SK-N-SH (cell line): ENCODE measurements at regions not wholly inside any gene's neighbourhood (a gene's known extent, or its start where the extent isn't known, plus 50 kb on each side); places are given as distances from the start of the nearest gene placed in this dataset.

Experiments used
- CTCF ChIP-seq: fragments of 200-600 bp; sonication (generic); IDR thresholded peaks from 2 replicates; pipeline ENCODE4 v1.6.1; 2017; ENCODE audit warnings: antibody characterized with exemption, mild to moderate bottlenecking, moderate library complexity
- ELF1 ChIP-seq: IDR thresholded peaks from 2 replicates; pipeline ENCODE4 v1.4.0; 2012
- EP300 ChIP-seq, 2 experiments: IDR thresholded peaks; 2 replicates each; pipeline versions ENCODE4 v1.4.0 to v1.6.1; 2012; ENCODE audit warnings: borderline replicate concordance in 1 of 2, low read depth in 1 of 2, low read length in 1 of 2
- GABPA ChIP-seq: IDR thresholded peaks from 2 replicates; pipeline ENCODE4 v1.4.0; 2012; ENCODE audit warnings: low read depth, mild to moderate bottlenecking
- NRF1 ChIP-seq: IDR thresholded peaks from 2 replicates; pipeline ENCODE4 v1.6.1; 2012; ENCODE audit warnings: low read depth, mild to moderate bottlenecking, low read length
- PBX3 ChIP-seq: IDR thresholded peaks from 2 replicates; pipeline ENCODE4; 2012
- POLR2AphosphoS5 ChIP-seq: IDR thresholded peaks from 2 replicates; pipeline ENCODE4 v1.6.1; 2012; ENCODE audit warnings: low read depth, low read length
- RAD21 ChIP-seq: IDR thresholded peaks from 2 replicates; pipeline ENCODE4 v1.6.1; 2012; ENCODE audit warnings: mild to moderate bottlenecking, low read length
- RXRA ChIP-seq: IDR thresholded peaks from 2 replicates; pipeline ENCODE4 v1.4.0; 2012; ENCODE audit warnings: low read depth, mild to moderate bottlenecking, borderline replicate concordance
- SIN3A ChIP-seq: IDR thresholded peaks from 2 replicates; pipeline ENCODE4 v1.6.1; 2012; ENCODE audit warnings: low read depth, mild to moderate bottlenecking, low read length, moderate library complexity, borderline replicate concordance
- TAF1 ChIP-seq: IDR thresholded peaks from 2 replicates; pipeline ENCODE4 v1.6.1; 2012; ENCODE audit warnings: low read depth, mild to moderate bottlenecking, low read length, moderate library complexity, borderline replicate concordance
- USF2 ChIP-seq: fragments of 150-350 bp; IDR thresholded peaks from 2 replicates; pipeline ENCODE4 v1.6.1; 2017; ENCODE audit warnings: antibody characterized with exemption, low read length, low read depth, borderline replicate concordance
- TF ChIP-seq, protein P1 (sequence below): IDR thresholded peaks from 2 replicates; pipeline ENCODE4 v1.4.0; 2012; ENCODE audit warnings: low read depth
- TF ChIP-seq, protein P2 (sequence below): IDR thresholded peaks from 2 replicates; pipeline ENCODE4 v1.6.1; 2012; ENCODE audit warnings: mild to moderate bottlenecking, low read depth, low read length, moderate library complexity

DNA sequence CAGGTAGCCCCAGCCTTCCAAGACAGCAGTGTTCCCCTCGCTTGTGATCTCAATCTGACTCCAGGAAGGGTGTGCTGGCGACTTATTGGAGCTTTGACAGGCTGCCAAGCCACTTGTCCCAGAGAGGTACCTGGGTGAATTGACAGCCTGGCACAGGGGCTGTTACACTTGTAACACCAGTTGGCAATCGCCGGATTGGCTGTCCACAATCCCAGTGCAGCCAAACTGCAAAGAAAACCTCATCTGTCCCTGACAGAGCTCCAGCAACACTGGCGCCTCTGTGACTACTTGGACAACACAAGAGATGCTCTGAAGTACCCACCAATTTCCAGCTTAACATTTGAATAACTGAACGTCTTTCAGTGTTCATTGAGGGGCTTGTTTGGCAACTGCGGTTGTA is 76.8 kb upstream of the PRPS1 start:
- TF ChIP-seq CTCF (no peak), RAD21 (no peak), TAF1 (no peak), EP300 (IDR thresholded peaks at IDR 0.05; ENCODE audit: borderline replicate concordance in 1 of 2, low read depth in 1 of 2, low read length in 1 of 2) (no peak), ELF1 (no peak), GABPA (no peak), PBX3 (no peak), POLR2AphosphoS5 (no peak), SIN3A (no peak), NRF1 (no peak), USF2 (no peak), RXRA (no peak)
- TF ChIP-seq, protein P1, sequence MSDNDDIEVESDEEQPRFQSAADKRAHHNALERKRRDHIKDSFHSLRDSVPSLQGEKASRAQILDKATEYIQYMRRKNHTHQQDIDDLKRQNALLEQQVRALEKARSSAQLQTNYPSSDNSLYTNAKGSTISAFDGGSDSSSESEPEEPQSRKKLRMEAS, result no peak
- TF ChIP-seq, protein P2, sequence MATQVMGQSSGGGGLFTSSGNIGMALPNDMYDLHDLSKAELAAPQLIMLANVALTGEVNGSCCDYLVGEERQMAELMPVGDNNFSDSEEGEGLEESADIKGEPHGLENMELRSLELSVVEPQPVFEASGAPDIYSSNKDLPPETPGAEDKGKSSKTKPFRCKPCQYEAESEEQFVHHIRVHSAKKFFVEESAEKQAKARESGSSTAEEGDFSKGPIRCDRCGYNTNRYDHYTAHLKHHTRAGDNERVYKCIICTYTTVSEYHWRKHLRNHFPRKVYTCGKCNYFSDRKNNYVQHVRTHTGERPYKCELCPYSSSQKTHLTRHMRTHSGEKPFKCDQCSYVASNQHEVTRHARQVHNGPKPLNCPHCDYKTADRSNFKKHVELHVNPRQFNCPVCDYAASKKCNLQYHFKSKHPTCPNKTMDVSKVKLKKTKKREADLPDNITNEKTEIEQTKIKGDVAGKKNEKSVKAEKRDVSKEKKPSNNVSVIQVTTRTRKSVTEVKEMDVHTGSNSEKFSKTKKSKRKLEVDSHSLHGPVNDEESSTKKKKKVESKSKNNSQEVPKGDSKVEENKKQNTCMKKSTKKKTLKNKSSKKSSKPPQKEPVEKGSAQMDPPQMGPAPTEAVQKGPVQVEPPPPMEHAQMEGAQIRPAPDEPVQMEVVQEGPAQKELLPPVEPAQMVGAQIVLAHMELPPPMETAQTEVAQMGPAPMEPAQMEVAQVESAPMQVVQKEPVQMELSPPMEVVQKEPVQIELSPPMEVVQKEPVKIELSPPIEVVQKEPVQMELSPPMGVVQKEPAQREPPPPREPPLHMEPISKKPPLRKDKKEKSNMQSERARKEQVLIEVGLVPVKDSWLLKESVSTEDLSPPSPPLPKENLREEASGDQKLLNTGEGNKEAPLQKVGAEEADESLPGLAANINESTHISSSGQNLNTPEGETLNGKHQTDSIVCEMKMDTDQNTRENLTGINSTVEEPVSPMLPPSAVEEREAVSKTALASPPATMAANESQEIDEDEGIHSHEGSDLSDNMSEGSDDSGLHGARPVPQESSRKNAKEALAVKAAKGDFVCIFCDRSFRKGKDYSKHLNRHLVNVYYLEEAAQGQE, result no peak
